ENCODE measurements at regions not wholly inside any gene's neighbourhood (a gene's known extent, or its start where the extent isn't known, plus 50 kb on each side); places are given as distances from the start of the nearest gene placed in this dataset.
"Not testable (repeated sequence)": the region's sequence is repeated elsewhere in the genome, so short reads cannot be mapped to it uniquely, and the experiment has no call there.

GRCh38 chr1:8169364-8170058 is 143.4 kb upstream of the ERRFI1 start:
- peak; percentile 38 to 41 for DNase-seq (ENCODE audit: low read depth in 2 of 2)

DNA sequence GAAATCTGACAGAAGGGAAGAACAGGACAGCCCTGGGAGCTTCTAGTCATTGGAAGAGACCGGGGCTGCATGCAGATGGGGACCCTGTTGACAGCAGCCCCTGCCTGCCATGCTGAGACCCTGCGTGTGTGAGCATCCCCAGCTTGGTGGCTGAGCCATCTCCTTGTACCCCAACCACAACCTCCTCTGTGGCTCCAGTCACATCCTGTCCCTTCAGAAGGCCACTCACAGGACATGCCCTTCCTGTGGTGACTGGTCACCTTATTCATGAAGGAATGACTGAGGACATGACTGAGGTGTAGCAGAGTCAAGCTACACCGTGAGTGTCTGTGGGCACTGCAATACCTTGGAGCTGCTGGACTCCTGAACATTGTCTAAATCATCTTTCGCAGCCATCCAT is 141.8 kb upstream of the ERRFI1 start:
- DNase-seq (ENCODE audit: low read depth in 2 of 2), result no peak

DNA sequence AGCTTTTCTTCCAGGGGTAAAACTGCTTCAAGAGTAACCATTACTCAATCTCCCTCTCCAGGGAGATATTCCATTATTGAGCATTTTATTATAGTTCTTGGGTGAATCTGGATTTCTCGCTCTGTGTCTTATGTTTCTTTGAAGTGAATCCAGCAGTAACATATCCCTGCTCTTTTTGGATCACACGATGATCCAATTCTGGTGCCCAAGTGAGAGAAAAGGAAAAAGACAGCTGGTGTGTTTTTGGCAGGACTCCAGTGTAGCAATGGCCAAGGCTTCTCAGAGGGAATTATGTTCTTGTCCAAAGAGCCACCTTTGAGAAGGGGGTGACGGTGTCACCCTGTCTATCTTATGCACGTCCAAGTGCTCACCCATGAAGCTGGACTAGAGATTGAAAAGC is 140.3 kb upstream of the ERRFI1 start:
- no peak for DNase-seq (ENCODE audit: low read depth in 2 of 2)

DNA sequence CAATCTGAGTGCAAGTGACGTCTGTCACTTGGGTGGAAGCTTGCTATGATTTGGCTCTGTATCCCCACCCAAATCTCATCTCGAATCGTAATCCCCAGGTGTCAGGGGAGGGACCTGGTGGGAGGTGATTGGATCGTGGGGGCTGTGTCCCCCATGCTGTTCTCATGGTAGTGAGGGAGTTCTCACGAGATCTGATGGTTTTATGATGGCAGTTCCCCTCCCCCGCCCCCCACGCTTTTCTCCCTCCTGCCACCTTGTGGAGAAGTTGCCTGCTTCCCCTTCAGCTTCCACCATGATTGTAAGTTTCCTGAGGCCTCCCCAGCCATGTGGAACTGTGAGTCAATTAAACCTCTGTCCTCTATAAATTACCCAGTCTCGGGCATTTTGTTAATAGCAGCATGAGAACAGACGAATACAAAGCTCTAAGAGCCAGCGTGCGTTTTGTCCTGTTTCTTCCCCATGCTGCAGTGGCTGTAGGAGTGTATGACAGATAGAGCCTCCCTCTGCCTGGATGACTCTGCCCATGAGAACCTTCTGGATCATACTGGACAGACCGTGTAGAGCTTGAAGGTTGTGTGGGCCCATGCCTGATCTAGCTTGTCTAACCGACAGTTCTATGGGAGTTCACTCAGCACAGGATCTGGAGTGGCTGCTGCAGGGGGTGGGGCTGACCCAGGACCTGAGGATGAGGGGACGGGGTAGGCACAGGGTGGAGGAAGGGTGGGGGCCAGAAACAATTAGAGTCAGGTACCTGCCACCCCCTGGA is 139.7 kb upstream of the ERRFI1 start:
- DNase-seq (ENCODE audit: low read depth in 2 of 2), result no peak

- DNase-seq (ENCODE audit: low read depth in 2 of 2), result no peak
Observed at GRCh38 chr1:8164670-8165069, 138.6 kb upstream of the ERRFI1 start.

- no peak for DNase-seq (ENCODE audit: low read depth in 2 of 2)
Observed at GRCh38 chr1:8163039-8163438, 136.9 kb upstream of the ERRFI1 start.

- DNase-seq (ENCODE audit: low read depth in 2 of 2), result no peak
Observed at GRCh38 chr1:8162168-8162567, 136.1 kb upstream of the ERRFI1 start.

DNA sequence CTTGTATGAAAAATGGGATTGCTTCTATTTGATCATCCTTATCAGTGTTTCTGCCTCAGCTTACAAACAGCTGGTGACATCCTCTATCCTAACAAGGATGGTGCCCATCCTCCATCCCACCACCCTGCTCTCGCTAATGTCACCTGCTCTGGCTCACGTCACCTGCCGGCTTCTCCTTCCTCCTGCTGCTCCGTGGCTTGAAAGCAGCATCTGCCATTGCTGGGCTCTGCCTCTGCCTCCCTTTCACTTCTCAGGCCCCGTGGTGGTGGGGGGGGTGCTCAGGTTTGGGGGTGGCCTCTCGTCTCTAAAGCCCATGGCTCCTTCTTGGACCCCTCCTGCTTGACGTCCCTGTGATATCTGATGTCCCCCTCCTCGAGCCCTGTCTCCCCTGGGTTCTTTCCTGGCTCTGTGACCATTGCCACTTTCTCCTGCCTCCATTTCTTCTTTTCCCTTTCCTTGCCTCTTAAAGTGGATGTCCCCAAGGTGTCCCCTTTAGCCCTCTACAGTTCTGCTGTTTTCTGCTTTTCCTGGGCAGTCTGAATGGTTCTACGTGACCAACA is 135.5 kb upstream of the ERRFI1 start:
- DNase-seq (ENCODE audit: low read depth in 2 of 2), result no peak

DNA sequence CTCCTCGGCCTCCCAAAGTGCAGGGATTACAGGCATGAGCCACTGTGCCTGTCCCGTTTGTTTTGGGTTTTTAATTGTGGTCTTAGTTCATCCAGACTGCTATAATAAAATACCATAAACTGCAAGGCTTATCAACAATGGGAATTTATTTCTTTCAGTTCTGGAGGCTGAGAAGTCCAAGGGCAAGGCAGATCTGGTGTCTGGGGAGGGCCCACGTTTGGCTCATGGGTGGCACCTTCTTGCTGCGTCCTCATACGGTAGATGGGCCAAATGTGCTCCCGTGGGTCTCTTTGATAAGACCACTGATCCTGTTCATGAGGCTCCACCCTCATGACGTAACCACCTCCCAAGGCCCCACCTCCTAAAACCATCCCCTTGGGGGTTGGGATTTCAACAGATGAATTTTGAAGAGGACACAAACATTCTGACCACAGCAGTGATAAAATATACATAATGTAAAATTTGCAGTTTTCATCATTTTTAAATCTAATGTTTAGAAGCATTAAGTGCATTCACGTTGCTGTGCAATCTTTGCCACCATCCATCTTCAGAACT is 133.4 kb upstream of the ERRFI1 start:
- no peak for DNase-seq (ENCODE audit: low read depth in 2 of 2)

DNA sequence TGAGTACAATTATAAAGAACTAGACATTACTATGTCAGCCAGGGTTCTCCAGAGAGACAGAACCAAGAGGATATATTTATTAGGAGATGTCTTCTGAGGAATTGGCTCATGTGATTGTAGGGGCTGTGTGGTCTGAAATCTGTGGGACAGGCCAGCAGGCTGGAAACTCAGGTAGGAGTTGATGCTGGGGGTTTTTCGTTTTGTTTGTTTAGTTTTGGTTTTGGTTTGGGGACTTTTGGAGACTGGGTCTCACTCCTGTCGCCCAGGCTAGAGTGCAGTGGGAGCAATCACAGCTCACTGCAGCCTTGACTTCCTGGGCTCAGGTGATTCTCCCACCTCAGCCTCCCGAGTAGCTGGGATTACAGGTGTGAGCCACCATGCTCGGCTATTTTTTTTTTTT is 132.9 kb upstream of the ERRFI1 start:
- DNase-seq (ENCODE audit: low read depth in 2 of 2), result no peak

DNA sequence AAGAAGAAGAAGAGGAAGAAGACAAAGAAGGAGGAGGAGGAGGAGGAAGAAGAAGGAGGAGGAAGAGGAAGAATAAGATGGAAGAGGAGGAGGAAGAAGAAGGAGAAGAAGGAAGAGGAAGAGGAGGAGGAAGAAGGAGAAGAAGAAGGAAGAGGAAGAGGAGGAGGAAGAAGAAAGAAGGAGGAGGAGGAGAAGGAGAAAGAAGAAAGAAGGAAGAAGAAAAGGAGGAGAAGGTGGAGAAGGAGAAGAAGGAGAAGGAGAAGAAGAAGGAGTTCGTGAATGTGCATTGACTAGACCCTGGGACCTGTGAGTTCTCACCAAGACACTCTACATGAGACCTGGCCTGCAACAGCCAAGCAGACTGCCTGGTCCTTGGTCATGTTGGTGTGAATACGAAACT is 131.7 kb upstream of the ERRFI1 start:
- no peak for DNase-seq (ENCODE audit: low read depth in 2 of 2)

GRCh38 chr1:8155528-8156186 is 129.5 kb upstream of the ERRFI1 start:
- no peak for DNase-seq (ENCODE audit: low read depth in 2 of 2)

DNA sequence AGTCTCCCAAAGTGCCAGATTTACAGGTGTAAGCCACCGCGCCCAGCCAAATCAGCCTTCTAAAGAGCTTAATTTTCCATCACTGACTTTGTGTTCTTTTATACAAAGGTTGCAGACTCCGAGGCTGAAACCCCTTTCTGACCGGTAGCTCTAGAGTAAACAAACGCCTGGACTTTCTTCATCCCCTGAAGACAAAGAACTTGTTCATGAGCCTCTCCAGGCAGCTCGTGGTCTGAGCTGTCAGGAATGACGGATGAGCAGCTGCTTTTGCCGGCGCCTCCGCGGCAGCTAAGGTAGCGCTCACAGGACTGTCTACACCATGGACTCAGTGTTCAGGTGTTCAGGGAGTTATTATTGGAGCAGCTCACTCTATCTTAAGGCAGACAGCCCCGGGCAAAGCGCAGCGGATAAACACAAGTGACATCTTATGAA is 128.5 kb upstream of the ERRFI1 start:
- no peak for DNase-seq (ENCODE audit: low read depth in 2 of 2)

DNA sequence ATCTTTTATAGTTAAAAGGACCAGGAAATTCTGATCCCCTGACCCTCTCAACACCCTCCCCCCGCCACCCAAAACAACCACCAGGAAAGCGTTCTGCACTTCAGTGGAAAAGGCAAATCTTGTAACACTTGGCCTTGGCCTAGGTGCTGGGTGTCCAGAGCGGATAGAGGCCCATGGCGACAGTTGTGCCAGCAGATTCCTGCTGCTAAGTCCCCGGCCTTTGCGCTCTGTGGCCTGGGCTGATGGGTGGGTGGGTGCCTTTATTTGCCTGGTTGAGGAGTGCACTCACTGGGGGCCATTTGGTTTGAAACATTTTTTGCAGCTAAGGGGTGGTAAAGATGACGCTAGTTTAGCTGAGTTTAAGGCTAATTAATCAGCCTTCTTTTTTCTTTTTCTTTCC is 127.9 kb upstream of the ERRFI1 start:
- DNase-seq (ENCODE audit: low read depth in 2 of 2), result no peak

DNA sequence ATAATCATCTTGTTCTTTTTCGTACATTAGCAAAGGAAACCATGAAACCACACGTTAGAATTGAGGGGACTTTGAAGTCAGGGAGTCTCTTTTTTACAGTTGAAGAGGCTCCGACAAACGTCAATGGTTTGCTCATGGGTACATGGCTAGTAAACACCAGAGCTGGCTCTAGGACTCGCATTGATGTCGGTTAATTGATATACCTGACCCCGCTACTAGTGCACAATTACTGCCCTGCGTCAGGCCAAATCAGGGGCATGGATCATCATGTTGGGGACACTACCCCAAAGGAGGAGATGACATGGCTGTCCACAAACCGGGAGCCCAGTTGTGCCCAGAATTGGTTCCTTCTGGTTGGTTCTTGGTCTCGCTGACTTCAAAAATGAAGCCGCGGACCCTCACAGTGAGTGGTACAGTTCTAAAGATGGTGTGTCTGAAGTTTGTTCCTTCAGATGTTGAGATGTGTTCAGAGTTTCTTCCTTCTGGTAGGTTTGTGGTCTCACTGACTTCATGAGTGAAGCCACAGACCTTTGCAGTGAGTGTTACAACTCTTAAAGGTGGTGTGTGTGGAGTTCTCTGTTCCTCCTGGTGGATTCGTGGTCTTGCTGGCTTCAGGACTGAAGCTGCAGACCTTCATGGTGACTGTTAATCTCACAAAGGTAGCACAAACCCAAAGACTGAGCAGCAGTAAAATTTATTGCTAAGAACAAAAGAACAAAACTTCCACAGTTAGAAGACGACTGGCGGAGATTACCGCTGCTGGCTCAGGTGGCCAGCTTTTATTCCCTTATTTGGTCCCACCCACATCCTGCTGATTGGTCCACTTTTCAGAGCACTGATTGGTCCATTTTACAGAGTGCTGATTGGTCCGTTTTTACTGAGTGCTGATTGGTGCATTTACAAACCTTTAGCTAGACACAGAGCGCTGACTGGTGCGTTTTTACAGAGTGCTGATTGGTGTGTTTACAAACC is 126.9 kb upstream of the ERRFI1 start:
- peak in 1 of 2 donors; percentile 16 for DNase-seq (ENCODE audit: low read depth in 2 of 2)

- DNase-seq (ENCODE audit: low read depth in 2 of 2), result no peak
Observed at GRCh38 chr1:8151647-8152046, 125.5 kb upstream of the ERRFI1 start.

DNA sequence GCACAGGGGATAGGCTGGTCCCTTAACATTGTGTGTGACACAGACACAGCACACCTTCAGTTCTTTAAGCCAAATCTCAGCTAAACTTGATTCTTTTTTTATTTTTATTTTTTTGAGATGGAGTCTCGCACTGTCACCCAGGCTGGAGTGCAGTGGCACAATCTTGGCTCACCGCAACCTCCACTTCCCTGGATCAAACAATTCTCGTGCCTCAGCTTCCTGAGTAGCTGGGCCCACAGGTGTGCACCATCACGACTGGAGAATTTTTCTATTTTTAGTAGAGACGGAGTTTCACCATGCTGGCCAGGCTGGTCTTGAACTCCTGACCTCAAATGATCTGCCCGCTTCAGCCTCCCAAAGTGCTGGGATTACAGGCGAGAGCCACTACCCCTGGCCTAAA is 123.6 kb upstream of the ERRFI1 start:
- not testable (repeated sequence) for DNase-seq (ENCODE audit: low read depth in 2 of 2)

- no peak for DNase-seq (ENCODE audit: low read depth in 2 of 2)
Observed at GRCh38 chr1:8147956-8148355, 121.8 kb upstream of the ERRFI1 start.

DNA sequence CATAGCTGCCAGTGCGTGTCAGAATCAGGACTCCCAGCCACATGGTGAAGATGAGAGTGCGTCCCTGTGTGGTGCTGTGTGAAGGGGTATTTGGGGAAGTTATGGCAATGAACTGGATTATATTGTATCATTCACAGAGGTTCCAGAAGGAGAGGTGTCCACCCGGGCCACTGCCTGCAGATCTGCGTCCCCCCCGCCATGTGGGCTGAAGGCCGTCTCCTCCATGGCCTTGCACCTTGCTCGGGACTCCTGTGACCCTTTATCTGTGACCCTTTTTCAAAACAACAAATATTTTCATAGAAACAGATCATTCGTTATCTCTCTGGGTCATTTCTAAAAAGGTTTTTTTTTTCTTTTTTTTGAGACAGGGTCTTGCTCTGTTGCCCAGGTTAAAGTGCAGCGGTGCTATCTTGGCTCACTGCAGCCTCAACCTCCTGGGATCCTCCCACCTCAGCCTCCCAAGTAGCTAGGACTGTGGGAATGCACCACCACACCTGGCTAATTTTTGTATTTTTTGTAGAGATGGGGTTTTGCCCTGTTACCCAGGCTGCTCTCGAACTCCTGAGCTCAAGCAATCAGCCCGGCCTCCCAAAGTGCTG is 120.2 kb upstream of the ERRFI1 start:
- no peak for DNase-seq (ENCODE audit: low read depth in 2 of 2)

- DNase-seq (ENCODE audit: low read depth in 2 of 2), result no peak
Observed at GRCh38 chr1:8145545-8146202, 119.6 kb upstream of the ERRFI1 start.
